GM12878 (cell line): ENCODE measurements at regions not wholly inside any gene's neighbourhood (a gene's known extent, or its start where the extent isn't known, plus 50 kb on each side); places are given as distances from the start of the nearest gene placed in this dataset.

Source experiments
- E4F1 ChIP-seq: fragments of 450-650 bp; IDR thresholded peaks from 2 replicates; pipeline ENCODE4 v1.6.1; 2018; ENCODE audit warnings: borderline replicate concordance, mild to moderate bottlenecking; ENCODE audit not compliant: partially characterized antibody
- SPI1 ChIP-seq: IDR thresholded peaks from 2 replicates; pipeline ENCODE4 v1.6.1; 2011; ENCODE audit warnings: low read depth, mild to moderate bottlenecking, low read length, moderate library complexity, borderline replicate concordance; ENCODE audit not compliant: insufficient read depth
- ZBTB40 ChIP-seq: fragments of 450-650 bp; IDR thresholded peaks from 2 replicates; pipeline ENCODE4 v1.6.1; 2016; ENCODE audit warnings: mild to moderate bottlenecking, moderate library complexity, borderline replicate concordance

GRCh38 chr6:99192561-99192960 lies 156.9 kb downstream of the FAXC start (continued):
- TF ChIP-seq E4F1 (no peak), ZBTB40 (no peak), SPI1 (no peak)
